ENCODE measurements at regions not wholly inside any gene's neighbourhood (a gene's known extent, or its start where the extent isn't known, plus 50 kb on each side); places are given as distances from the start of the nearest gene placed in this dataset.

DNA sequence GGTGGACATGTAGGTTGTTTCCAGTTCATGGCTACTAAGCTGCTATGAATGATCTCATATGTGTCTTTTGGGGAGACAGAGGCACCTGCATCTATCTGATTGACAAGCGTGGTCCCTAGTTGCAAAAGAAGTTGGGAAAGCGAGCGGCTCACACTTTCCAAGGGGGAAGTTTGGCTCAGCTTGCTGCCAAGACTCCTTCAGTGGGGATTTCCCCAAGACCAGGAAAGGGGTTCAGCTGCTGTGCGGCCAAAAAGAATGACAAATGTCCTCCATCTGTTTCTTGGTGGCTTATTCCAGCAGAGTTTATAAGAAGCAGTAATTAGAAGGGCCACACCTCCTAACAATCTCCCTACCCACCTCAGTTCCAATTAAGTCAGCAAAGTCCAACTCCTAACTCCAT, 128.5 kb upstream of the GALNT2 start:
- no peak for FAIRE-seq

DNA sequence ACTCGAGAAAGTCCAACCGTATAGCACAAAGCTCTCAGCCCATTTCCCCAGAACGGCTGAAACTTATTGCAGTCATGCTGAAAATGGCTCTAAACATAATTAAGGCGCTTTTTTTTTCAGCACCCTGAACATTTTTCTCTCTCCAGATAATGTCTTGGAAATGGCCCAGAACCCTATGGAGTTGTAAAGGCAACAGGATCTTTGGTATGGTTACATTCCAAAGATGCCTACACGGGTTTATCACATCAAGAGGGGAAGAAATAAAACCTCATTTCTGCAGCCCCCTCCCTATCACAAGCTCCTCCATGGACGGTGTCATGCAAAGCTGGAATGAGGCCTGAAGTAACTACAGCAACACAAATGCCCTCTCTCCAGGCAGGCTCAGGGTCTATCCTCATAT, 126.4 kb upstream of the GALNT2 start:
- FAIRE-seq: no peak

DNA sequence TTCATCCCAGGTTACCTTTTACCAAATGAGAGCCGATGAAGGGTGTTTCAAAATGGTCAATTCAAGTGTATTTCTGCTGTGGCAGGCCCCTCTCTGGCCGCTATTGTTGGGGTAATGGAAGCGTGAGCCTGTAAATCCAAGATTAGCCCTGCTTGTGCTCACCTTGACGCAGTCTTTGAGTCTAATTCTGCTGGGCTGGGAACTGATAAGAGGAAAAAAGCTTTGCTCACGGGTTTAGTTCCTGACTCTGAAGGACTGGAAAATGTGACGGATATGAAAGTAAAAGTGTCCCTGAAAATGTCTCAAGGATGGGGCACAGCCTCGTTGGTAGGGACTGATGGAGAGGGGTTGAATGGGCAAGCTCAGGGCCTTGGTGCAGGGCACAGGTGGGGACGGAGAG, 125.9 kb upstream of the GALNT2 start:
- FAIRE-seq: no peak

DNA sequence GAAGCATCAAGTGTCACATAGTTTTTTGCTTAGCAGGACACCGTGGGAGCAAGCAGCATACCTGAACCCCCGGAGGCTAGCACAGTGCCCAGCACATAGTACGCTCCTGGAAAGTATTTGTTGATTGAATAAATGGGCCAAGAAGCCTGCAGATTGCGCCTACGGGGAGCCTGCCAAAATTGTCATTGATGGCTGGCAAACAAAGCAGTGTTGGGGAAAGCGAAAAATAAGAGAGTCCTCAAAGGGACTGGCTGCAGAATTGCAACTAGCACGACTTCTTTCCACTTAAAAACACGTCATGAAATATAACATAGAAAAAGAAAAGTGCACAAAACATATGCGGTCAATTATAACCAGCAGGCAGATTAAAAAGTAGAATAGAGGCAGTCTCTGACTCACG, 125.2 kb upstream of the GALNT2 start:
- no peak for FAIRE-seq

DNA sequence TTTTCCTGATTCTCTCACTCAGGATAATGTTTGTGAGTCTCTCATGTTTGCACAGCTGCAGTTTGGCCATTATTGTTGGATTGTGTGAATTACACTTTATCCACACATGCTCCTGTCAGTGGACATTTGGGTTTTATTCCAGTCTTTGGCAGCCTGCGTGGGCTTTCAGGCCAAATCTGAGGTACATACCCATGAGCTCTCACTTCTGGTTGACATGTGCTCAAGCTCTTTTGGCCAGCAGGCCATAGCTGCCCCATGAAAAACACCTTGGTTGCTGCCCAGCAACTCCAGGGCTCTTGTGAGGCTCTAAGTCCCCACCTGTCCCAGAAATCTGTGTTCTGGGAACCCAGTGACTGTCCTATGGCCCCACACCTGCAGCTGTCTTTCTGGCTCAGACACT, 124.5 kb upstream of the GALNT2 start:
- FAIRE-seq: no peak

DNA sequence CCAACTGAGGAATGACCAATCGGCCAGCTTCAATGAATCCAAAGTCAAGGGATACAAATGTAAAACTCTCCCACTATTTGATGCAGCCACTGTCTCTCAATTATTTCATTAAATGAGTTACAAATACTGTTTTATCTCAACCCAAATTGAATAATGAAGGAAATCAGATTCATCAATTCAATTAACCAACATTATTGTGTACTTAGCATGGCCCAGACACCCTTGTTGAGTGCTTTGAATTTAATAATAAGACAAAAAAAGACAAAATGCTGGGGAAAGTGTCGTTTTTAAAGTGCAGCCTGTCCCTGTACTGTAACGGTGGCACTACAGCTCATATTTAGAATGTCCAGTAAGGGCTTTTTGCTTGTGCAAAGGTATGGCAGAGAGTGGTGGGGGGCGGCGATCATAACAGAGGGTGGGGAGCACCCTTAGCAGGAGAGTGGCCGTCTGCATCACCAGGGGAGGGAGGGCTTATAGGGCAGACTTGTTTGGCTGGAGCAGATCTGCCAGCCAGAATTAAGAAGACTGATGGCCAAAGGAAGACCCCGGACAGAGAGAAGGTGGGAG, 123.8 kb upstream of the GALNT2 start:
- FAIRE-seq: no peak

DNA sequence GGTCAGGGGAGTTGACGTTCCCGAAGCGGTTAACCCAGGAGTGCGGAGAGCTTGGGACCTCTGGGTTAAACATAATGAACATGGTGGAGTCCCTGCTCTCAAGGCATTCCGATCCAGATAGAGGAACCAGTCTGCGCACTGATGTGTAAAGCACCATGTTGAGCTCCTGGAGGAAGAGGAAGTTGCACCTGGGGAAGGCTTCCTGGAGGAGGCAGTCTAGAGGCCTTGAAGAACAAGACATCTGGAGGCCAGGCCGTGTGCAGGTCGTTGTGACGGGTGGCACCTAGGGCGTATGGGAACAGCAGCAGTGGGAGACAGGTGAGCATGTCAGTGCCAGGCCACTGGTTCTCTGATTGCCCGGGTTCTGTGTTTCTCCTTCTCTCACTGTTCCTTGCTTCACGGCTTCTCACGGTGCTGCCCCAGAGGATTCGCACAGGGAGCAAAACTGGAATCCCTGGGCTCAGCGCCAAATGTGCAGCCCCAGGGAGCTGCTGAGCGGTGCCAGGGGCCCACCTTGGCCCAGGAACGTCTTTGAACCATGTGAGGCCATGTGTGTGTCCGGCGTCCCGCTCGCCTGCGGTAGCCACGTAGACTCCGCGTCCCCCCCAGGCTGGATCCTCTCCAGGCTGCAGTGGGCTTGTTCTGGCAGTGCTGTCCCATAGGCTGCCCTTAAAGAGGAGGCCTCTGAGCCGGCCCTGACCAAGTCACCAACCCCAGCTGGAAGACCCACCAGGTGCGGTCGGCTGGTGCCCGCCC, 122.9 kb upstream of the GALNT2 start:
- FAIRE-seq: no peak

DNA sequence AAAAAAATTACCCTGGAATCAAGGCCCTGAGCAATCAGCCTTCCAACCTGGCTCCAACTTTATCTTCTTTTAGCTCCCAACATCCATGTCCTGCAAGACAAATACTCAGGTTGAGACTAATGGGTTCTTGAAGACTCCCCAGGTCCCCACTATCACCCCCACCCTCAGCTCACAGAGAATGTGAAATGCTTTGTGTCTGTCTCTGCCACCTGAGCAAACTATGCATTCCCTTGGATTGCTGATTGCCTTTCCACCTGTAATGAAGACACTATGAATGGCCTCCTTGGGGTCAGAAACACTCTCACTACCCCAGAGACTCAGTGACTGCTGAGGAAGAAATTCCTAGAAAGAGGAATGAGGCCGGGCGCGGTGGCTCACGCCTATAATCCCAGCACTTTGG, 121.2 kb upstream of the GALNT2 start:
- FAIRE-seq: no peak

DNA sequence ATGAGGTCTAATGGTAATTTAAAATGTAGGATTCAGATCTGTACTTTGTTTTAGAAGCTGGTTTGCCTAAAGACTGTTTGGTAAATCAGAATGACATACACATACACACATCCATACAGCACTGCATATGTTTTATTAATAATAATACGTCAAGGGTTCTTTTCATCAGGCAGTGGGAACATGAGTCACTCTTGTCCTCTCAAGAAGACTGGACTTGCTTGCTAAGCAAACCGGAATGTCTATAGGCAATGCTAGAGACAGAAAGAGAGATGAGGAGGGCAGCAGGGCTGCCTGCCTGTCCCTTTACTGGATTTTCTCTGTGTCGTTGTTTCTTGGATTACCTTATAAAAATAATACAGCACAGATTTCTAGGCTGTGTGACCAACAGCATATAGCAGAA, 119.1 kb upstream of the GALNT2 start:
- no peak for FAIRE-seq

DNA sequence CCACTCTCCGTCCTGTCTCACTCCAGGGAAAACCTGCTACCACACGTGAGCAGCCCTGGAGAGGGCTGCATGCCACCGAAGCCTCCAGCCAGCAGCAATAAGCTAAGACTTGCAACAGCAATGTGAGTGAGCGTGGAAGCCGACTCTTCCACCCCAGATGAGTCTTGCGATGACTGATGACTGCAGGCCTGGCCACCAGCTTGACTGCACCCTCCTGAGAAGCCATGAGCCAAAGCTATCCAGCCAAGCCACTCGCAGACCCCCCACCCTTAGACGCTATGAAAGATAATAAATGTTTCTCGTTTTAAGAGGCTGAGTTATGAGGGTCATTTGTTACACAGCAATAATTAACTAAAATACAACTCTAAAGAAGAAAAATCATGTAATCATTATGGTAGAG, 118.6 kb upstream of the GALNT2 start:
- FAIRE-seq: no peak

DNA sequence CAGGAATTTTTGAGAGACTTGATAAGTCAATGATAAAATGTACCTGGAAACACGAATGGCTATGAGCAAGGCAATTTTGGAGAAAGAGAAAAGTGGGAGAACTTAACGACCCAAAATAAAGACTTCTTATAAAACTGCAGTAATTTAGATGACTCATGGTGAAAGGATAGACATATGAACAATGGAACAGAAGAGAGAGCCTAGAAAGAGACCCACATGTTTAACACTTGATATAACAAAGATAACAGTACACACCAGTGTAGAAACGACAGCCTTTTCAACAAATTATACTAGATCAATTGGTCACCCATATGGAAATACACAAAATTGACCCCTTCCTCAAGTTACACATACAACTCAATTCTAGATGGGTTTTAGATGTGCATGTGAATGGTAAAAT, 117.5 kb upstream of the GALNT2 start:
- FAIRE-seq: no peak

DNA sequence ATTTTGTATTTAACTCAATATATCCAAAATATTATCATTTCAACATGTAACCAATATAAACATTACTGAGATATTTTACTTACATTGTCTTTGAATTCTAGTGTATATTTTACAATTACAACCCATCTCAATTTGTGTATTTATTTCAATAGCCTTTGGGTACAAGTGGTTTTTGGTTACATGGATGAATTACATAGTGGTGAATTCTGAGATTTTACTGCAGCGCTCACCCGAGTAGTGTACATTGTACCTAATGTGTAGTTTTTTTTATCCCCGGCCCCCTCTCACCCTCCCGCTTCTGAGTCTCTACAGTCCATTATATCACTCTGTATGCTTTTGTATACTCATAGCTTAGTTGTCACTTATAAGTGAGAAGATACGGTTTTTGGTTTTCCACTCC, 117.0 kb upstream of the GALNT2 start:
- no peak for FAIRE-seq

DNA sequence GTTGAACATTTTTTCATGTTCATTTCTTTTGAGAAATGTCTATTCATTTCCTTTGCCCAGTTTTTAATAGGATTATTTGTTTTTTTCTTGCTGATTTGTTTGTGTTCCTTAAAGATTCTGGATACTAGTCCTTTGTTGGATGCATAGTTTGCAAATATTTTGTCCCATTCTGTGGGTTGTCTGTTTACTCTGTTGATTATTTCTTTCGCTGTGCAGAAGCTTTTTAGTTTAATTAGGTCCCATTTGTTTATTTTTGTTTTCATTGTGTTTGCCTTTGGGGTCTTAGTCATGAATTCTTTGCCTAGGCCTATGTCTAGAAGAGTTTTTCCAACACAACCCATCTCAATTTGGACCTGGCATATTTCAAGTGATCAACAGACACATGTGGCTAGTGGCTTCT, 116.1 kb upstream of the GALNT2 start:
- FAIRE-seq: no peak

DNA sequence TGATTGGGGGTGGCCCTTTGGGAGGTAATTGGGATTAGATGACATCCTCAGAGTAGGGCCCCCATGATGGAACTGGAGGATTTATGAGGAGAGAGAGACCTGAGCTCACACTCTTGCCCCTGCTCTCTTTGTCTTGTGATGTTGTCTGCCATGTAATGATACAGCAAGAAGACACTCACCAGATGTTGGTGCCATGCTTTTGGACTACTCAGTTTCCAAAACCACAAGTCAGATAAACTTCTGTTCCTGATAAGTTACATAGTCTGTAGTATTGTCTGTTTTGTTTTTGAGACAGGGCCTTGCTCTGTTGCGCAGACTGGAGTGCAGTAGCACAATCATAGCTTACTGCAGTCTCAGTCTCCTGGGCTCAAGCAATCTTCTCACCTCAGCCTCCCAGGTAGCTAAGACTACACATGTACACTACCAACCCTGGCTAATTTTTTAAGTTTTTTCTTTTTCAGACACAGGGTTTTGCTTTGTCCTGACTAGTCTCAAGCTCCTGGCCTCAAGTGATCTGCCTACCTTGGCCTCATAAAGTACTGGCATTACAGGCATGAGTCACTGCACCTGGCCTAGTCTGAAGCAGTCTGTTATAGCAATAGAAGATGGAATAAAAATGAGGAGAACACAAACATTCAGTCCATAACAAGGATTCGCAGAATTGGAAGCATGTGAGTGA, 115.0 kb upstream of the GALNT2 start:
- FAIRE-seq: no peak

DNA sequence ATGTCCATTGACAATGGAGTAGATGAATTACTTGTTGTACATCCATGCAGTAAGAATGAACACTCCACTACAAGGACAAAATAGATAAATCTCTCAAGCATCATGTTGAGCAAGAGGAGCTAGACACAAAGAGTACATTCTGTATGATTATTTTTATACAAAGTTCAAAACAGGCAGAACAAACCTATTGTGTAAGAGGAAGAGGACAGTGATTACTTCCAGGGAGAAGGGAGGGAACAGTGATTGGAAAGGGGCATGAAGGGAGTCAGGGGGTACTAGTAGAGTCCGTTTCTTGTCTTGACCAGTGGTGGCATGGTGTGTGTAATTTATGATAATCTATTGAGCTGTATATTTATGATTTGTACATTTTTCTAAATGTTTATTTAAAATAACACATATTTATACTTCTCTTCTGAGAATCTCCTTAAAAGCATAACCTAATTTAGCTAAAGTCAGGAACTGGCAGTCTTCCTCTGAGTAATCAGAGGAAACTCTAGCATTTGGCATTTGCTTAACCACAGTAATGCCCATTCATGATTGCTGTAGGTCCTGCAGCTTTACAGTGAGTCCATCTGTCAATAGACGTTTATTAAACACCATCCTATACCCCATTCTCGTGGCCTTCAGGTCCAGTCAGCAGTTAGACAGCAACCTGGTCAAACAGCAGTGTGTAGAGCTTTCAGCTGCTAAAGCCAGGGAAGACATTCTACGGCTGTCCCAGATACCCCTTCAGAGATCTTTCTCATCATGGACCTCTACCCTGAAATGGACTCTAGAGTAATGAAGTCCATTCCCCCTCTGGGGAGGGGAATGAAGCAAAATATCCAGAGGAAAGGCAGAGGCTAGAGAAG, 114.1 kb upstream of the GALNT2 start:
- no peak for FAIRE-seq

DNA sequence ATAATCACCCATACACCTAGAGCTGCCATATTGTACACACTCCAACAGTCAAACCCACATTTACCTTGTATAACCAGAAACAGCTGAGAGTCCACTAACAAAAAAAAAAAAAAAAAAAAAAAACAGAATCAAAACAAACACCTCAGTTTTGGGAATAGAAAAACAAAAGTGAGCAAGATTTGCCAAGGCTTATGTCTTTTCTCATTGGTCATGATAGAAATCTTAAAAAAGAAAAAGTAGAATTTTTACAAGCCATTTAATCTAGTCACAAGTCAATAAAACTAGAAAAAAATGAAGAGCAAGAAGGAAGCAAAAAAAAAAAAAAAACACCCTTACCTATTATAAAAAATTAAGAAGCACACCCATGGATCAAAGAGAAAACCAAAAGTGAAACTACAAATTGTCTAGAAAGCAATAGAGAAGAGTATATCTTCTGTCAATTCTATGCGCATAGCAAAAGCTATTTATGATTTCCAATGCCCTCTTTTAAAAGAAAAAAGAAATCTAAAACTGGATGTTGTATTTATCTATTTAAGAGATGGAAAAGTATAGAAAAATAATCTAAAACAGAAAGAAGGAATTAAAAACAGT, 113.2 kb upstream of the GALNT2 start:
- FAIRE-seq: no peak

DNA sequence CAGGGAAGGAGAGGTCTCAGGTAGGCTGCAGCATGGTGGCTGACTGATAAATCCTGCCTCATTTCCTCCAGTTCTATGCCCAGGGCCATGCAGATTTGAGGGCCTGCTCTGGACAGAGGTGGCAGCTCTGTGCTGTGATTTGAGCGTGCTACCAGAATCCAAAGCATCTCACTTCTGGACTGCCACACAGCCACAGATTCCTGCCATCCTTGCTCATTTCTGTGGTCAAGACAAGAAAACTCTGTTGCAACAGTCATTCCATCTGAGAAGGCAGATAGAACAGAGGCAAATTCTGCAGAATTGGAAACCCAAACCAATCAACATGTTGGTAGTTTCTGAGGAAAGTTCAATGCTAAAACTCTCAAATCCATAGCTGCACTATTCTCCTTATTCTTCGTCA, 102.8 kb upstream of the GALNT2 start:
- FAIRE-seq: no peak

DNA sequence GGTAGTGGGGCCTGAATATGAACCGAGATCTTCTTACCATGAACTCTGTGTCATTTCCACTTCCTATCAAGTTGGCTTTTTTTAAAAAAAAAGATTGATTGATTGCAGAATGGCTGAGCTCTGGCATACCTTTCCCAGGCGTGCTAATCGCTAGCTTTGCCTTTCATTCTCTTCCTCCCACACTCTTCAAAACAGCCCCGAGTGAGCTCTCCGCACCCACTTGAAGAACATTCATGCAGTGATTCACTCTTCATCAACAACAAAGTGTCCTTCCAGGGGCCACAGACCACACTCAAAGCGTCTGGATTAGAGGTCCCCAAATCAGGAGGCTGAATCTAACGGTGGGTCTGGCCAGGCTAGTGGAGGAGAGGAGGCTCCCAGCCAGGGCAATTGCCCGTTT, 96.3 kb upstream of the GALNT2 start:
- FAIRE-seq: no peak

DNA sequence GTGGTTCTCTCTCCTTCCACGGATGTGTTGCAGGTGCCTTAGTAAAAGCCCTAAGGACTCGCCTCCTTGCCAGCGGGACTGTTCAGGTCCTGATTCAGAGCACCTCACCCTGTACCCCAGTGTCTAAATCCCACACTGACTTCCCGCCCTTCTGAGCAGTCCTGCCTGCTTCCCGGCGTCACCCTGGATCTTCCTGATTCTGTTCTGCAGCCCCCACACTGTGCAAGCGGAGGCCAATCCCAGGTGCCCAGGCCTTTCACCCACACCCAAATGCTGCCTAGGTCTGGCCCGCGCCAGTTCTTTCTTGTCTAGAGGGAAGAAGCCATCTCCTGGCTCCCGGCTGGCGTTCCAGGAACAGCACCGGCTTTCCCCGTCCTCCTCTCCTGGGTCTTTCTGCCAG, 95.9 kb upstream of the GALNT2 start:
- FAIRE-seq: no peak

DNA sequence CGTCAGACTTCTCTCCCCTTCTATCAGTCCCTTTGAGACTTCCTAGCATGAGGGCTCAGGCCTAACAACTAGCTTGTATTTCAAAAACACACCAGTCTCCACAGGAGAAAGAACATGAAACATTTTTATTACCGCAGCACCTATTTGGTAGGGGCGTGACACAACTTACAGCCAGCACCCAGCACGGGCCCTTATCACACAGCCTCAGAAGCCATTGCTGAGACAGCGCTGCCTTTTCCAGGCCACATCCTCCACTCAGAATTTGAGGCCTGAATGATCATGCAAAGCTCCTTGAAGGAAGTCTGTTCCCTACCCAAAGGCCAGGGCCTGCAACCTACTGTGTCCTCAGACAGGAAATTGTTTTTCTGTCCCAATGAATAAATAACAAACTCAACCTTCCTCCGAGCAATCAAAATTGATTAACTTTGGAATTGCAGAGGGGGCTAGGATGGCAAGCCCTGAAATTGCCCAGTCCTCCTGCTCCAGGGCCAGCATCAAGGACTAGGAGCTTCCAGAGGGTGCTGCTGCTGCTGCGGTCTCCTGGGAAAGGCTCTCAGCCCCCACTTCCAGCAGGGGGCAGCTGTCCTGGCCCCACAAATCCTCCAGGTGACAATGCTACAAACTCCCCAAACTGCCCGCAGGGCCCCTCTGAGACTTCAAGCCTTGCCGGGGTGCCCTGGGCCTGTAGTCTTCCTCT, 94.3 kb upstream of the GALNT2 start:
- FAIRE-seq: no peak

DNA sequence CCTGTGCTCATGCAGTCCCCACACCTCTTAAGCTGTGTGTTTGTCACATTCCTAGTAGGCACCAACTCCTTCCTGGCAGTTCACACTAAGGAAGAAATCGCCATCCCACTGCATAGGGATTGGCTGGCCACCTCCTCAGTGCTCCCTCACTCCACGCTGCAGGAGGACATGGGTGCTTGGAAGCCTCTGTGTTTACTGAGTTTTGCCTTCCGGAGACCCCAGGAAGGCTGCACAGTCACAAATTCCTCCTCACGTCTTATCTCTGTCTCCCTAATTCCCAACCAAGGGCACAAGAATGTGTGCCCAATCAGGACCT, 93.8 kb upstream of the GALNT2 start:
- FAIRE-seq: no peak

DNA sequence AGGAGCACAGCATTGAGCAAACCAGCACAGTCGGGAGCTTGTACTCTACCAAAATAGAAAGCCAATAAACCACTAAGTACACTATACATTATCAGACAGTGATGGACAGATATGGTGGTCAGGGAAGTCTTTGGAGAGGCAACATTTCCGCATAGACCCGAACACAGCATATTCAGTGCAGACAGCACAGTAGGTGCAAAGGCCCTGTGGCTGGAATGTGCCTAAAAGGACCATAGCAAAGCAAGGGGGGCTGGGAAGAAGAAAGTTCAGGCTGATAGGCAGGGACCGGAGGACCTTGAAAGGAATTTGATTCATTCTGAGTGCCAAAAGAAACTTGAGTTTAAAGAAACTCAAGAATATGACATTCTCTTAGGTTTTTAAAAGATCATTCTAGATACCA, 92.0 kb upstream of the GALNT2 start:
- no peak for FAIRE-seq

DNA sequence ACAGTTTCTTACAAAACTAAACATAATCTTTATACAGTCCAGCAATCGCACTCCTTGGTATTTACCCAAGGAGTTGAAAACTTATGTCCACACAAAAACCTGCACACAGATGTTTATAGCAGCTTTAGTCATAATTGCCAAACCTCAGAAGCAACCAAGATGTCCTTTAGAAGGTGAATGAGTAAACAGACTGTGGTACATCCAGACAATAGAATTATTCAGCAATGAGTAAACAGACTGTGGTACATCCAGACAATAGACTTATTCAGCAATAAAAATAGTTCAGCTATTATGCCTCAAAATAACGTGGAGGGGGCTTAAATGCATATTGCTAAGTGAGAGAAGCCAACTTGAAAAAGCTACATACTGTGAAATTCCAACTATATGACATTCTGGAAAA, 87.0 kb upstream of the GALNT2 start:
- no peak for FAIRE-seq
